ENCODE measurements at regions not wholly inside any gene's neighbourhood (a gene's known extent, or its start where the extent isn't known, plus 50 kb on each side); places are given as distances from the start of the nearest gene placed in this dataset.

DNA sequence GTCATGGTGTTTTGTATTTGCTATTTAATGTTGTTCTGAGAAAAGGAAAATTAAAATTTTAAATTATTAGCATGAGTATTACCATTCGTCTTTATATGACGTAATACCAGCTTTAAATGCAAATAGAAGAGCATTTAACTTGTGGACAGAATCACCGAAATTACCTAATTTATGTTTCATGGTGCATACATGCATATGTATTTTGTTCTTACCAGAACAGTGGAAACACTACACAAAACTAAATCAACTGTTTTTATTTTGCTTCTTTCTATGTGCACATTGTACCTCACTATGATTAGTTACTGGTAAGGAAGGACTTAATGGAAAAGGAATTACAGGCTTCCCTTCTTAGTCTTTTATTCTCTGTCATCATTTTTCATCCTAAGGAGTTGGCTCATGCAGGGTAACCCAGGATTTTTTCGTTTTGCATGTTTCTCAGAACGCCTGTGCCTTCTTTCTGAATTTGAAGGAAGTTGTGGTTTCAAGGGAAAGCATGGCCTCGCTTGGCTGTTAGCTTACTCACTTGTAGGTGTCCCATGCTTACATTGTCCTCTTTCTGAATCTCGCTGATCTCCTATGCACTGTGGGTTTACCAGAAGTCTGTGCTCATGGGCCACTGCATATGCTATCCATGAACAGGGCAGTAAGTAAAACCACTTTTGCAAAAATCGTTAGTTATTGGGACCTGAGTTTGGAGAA is 300.0 kb upstream of the PUDP start:
- no peak overlapping the region for H3K4me3 ChIP-seq (ENCODE audit: severe bottlenecking)
- H3K27ac ChIP-seq (ENCODE audit: poor library complexity, severe bottlenecking), result no peak overlapping the region
- TF ChIP-seq, protein P1, sequence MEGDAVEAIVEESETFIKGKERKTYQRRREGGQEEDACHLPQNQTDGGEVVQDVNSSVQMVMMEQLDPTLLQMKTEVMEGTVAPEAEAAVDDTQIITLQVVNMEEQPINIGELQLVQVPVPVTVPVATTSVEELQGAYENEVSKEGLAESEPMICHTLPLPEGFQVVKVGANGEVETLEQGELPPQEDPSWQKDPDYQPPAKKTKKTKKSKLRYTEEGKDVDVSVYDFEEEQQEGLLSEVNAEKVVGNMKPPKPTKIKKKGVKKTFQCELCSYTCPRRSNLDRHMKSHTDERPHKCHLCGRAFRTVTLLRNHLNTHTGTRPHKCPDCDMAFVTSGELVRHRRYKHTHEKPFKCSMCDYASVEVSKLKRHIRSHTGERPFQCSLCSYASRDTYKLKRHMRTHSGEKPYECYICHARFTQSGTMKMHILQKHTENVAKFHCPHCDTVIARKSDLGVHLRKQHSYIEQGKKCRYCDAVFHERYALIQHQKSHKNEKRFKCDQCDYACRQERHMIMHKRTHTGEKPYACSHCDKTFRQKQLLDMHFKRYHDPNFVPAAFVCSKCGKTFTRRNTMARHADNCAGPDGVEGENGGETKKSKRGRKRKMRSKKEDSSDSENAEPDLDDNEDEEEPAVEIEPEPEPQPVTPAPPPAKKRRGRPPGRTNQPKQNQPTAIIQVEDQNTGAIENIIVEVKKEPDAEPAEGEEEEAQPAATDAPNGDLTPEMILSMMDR (IDR thresholded peaks at IDR 0.05; ENCODE audit: poor library complexity, severe bottlenecking), result no peak
- no peaks in the 10 kb centered on the region for H3K27me3 ChIP-seq (ENCODE audit: insufficient read depth, poor library complexity, severe bottlenecking)
- no peak for DNase-seq (ENCODE audit: low spot score)
- no peaks in the 10 kb centered on the region for H3K36me3 ChIP-seq (ENCODE audit: low read depth)
- peaks cover 25% of the 10 kb centered on the region for H3K4me1 ChIP-seq (ENCODE audit: insufficient read depth, poor library complexity, severe bottlenecking)
- ATAC-seq (ENCODE audit: low read depth), result no peak
- H3K9me3 ChIP-seq (ENCODE audit: severe bottlenecking), result no peaks in the 10 kb centered on the region

DNA sequence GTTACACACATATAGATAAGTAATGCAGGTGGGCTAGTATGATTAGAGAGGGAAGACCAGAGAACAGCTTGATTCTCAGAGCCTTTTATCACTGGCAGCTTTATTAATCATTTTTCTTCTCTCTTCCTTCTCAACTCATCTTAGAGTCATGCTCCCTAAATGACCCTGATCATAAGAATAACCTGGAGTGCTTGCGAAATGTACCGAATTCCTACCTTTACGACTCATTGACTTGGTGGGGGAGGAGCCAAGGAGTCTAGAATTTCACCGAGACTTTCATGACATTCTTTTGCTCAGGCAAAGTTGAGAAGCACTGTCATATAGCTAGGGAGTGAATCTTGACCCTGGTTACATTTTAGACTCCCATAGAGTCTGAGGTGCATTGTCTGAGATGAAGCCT is 298.9 kb upstream of the PUDP start:
- Histone ChIP-seq H3K4me3 (ENCODE audit: severe bottlenecking) (no peak overlapping the region), H3K27me3 (ENCODE audit: insufficient read depth, poor library complexity, severe bottlenecking) (no peaks in the 10 kb centered on the region), H3K9me3 (ENCODE audit: severe bottlenecking) (no peaks in the 10 kb centered on the region), H3K4me1 (ENCODE audit: insufficient read depth, poor library complexity, severe bottlenecking) (peaks cover 25% of the 10 kb centered on the region), H3K27ac (ENCODE audit: poor library complexity, severe bottlenecking) (peak overlapping the region; percentile 70), H3K36me3 (ENCODE audit: low read depth) (no peaks in the 10 kb centered on the region)
- DNase-seq (ENCODE audit: low spot score) (peak; percentile 33), ATAC-seq (ENCODE audit: low read depth) (peak; percentile 86)
- TF ChIP-seq, protein P1 (IDR thresholded peaks at IDR 0.05; ENCODE audit: poor library complexity, severe bottlenecking), result no peak

DNA sequence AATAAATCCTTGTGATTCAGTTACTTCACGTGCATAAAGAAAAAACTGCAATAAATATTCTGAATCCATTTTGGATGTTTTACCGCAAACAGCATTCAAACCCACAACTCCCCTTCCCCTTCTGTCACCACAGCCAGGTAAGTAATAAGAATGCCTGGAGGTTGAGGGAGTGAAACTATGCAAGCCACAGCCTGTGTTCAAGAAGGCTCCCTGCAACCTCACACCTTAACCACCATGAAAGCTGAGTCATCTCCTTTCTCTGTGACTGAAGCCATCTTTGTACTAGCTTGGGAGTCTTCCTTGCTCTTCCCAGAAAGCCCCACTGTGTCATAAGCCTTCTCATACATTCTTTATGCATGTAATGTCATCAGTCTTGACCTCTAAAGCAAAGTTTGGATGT is 297.0 kb upstream of the PUDP start:
- ATAC-seq (ENCODE audit: low read depth) (peak; percentile 88), DNase-seq (ENCODE audit: low spot score) (no peak)
- H3K36me3 ChIP-seq (ENCODE audit: low read depth), result no peaks in the 10 kb centered on the region
- no peaks in the 10 kb centered on the region for H3K27me3 ChIP-seq (ENCODE audit: insufficient read depth, poor library complexity, severe bottlenecking)
- H3K27ac ChIP-seq (ENCODE audit: poor library complexity, severe bottlenecking), result peak overlapping the region; percentile 70
- peaks cover 25% of the 10 kb centered on the region for H3K4me1 ChIP-seq (ENCODE audit: insufficient read depth, poor library complexity, severe bottlenecking)
- no peak overlapping the region for H3K4me3 ChIP-seq (ENCODE audit: severe bottlenecking)
- no peaks in the 10 kb centered on the region for H3K9me3 ChIP-seq (ENCODE audit: severe bottlenecking)
- TF ChIP-seq, protein P1 (IDR thresholded peaks at IDR 0.05; ENCODE audit: poor library complexity, severe bottlenecking), result no peak

DNA sequence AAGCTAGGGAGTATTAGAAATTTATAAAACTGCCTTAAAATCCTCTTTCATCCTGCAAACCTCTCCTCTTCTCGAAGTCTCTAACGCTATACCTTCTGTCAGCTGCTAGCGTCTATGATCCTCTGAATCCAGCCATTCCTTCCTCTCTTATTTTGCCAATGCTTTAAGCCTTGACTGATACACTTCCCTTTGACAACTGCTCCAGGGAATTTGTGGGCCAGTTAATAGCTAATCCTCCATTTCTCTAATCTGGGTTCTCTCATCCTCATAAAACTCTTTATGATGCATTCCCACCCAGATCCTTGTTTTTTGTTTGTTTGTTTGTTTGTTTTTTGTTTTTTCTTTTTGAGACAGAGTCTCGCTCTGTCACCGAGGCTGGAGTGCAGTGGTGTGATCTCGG is 293.6 kb upstream of the PUDP start:
- ATAC-seq (ENCODE audit: low read depth) (no peak), DNase-seq (ENCODE audit: low spot score) (no peak)
- TF ChIP-seq, protein P1 (IDR thresholded peaks at IDR 0.05; ENCODE audit: poor library complexity, severe bottlenecking), result no peak
- Histone ChIP-seq H3K4me3 (ENCODE audit: severe bottlenecking) (no peak overlapping the region), H3K4me1 (ENCODE audit: insufficient read depth, poor library complexity, severe bottlenecking) (peaks cover 19% of the 10 kb centered on the region), H3K27me3 (ENCODE audit: insufficient read depth, poor library complexity, severe bottlenecking) (no peaks in the 10 kb centered on the region), H3K9me3 (ENCODE audit: severe bottlenecking) (no peaks in the 10 kb centered on the region), H3K27ac (ENCODE audit: poor library complexity, severe bottlenecking) (no peak overlapping the region), H3K36me3 (ENCODE audit: low read depth) (no peaks in the 10 kb centered on the region)

DNA sequence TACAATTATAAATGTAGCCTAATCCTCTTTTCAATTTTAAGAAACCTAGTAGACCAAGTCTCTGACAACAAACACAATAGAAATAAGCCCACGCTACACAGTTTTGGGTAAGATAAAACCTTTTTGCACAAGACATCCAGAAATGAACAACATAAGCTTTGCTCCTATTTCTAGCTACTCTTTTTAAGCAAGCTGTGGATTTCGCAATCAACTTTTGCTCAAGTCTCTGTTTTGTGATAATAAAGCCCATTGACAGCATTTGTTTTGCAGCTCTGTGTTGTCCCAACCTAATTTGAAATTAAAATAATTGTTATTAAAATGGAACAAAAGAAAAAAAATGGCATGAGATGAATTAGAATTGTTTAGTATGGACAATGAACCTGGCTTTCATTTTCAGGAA is 287.9 kb upstream of the PUDP start:
- ATAC-seq (ENCODE audit: low read depth) (no peak), DNase-seq (ENCODE audit: low spot score) (no peak)
- no peak overlapping the region for H3K4me3 ChIP-seq (ENCODE audit: severe bottlenecking)
- TF ChIP-seq, protein P1 (IDR thresholded peaks at IDR 0.05; ENCODE audit: poor library complexity, severe bottlenecking), result no peak
- H3K27ac ChIP-seq (ENCODE audit: poor library complexity, severe bottlenecking), result no peak overlapping the region
- H3K27me3 ChIP-seq (ENCODE audit: insufficient read depth, poor library complexity, severe bottlenecking), result no peaks in the 10 kb centered on the region
- no peaks in the 10 kb centered on the region for H3K36me3 ChIP-seq (ENCODE audit: low read depth)
- peaks cover 3% of the 10 kb centered on the region for H3K4me1 ChIP-seq (ENCODE audit: insufficient read depth, poor library complexity, severe bottlenecking)
- no peaks in the 10 kb centered on the region for H3K9me3 ChIP-seq (ENCODE audit: severe bottlenecking)

Data from RWPE2 (cell line).